NCI-H1436 (cell line): ENCODE measurements at regions not wholly inside any gene's neighbourhood (a gene's known extent, or its start where the extent isn't known, plus 50 kb on each side); places are given as distances from the start of the nearest gene placed in this dataset.
A peak's percentile ranks its signal among the peaks of the same experiment; 100 is the strongest.

ENCODE experiments used
- DNase-seq: peaks from one replicate; lab custom pipeline; 2025; lab: John Stamatoyannopoulos, UW

DNA sequence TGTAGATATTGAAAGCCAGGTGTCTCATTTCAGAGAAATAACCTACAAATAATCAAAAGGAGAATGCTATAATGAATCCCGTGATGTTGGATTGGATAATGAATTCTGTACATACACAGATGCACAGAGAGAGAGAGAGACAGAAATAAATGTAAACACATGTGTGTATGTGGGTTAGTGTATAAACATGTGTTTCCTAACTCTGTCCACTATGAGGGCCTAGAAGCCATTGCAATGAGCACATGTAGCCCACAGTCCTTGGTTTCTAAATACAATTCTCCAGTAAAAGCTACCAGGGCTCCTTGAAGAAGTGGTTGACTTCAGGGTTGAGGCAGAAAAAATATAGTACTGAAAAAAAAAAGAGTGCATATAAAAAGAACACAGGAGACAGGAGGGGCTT, 109.5 kb downstream of the INHBB start:
- DNase-seq, result no peak

DNA sequence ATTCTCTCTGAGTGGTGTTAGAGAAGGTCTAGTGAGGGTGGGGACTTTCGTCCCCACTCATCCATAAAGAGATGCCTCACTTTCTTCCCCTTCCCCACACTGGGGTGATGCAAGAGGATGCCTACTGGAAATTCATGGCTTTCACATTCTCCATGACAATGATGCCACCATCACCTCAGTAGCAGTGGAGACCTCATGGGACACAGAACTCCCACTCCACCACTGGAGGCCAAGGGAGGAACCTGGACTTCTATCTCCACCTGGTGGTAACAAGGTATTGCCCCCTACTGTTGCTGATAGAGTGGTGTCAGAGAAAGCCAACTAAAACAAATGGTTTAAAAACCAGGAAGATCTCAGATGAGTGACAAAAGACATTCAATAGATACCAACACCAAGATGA, 110.9 kb downstream of the INHBB start:
- no peak for DNase-seq

DNA sequence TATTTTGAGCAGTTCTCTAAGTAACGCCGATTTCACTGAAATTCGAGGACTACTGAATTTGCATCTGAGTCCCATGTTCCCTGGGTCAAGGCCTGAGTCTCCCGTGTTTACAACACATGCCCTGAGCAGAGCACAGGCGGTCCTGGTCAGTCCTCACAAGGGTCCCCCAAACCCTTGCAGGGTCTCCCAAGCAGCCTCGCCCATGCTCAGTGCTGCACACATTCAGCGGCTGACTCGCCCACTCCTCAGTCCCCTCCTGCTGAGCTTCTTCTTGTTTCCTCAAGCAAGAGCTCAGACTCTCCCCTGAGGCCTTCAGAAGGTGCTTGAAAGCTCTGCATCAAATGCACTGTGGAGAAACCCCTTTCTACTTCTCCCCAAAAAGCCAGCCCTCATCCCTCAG, 114.6 kb downstream of the INHBB start:
- DNase-seq, result no peak

DNA sequence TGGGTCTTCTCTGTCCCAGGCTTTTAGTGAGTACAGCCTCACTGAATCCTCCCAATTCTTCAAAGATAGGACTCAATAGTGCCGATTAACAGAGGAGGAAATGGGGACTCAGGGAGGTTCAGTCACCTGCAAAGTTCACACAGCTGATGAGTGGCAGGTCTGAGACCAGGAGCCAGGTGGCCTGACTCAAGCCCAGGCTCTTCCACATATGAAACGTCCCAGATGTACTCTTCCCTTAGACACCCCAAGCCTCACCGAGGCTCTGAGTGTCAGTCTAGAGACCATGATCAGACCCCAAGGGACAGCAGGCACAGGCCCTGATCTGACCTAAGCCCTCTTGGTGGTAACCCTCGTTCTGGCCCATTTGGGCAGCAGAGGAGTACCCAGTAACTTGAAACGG, 115.2 kb downstream of the INHBB start:
- no peak for DNase-seq

DNA sequence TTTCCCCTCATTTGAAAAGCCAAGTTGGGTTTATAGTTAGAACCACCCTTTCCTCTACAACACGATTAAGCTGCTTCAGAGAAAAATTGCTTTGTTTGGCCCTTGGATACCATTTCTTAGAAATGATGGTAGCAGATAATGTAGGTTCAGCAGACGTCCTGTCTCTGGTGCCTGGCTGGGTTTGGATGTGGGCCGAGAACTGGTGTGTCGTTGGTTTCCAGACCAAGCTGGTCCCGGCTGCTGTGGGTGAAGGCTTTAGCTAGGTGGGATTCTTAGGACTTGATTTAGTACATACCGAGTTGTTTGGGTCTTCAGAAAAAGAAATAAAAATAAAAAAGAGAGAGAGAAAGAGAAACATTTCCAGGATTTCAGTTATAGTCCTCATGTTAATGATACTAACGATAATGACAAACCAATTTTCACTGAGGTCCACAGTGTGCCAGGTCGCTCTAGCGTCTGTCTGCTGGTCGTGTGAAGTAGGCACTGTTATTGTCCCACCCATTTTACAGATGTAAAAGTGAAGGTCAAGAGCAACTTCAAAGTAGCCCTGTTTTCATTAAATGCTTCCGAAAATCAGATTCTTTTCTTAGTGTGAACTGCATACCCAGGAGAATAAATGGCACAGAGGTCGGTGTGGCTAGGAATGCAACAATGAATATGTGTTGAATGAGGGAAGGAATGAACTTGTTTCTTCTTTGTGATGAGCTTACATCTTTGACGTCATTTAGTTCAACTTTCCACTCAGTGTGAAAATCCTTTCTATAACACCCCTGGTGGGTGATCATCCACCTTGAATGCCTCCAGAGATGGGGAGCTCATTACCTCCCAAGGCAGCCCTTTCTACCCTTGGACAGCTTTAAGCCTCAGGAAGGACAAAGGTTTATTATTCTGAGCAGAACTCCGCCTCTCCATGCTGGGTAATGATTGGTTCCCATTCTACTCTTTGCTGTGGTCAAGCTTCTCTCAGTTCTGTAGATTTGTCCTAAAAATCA, 115.9 kb downstream of the INHBB start:
- no peak for DNase-seq

DNA sequence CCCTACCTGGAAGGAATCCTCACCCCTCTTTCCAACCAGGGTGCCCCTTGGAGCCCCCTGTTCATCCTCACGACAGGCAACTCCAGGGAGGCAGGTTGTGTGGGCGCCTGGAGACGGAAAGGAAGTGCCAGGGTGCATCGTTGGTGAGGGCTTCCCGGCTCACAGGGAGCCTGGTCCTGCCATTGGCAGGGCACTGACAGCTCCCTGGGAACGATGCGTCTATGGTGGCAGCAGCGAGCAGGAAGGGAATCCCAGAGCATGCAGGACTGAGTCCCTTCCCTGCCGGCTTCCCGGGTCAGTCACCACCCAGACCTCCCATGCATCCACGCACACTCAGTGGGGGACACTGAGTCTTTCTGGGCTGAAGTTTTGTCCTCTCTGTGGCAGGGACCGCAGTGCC, 117.6 kb downstream of the INHBB start:
- no peak for DNase-seq

DNA sequence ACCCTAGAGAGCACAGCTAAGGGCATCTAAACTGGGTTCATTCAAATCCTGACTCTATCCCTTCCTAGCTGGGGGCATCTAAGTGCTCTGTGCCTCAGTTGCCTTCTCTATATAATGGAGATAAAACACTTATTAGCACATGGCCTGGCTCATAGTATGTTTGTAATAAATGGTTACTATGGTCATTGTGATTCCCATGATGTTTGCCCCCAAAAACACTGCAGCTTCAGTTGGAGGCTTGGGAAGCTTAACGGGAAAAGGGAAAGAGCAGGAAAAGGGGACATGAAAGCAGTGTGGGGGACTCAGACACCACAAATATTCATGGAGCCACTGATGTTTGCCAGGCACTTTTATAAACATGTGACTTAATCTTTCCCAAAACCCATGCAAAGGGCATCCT, 118.1 kb downstream of the INHBB start:
- no peak for DNase-seq

DNA sequence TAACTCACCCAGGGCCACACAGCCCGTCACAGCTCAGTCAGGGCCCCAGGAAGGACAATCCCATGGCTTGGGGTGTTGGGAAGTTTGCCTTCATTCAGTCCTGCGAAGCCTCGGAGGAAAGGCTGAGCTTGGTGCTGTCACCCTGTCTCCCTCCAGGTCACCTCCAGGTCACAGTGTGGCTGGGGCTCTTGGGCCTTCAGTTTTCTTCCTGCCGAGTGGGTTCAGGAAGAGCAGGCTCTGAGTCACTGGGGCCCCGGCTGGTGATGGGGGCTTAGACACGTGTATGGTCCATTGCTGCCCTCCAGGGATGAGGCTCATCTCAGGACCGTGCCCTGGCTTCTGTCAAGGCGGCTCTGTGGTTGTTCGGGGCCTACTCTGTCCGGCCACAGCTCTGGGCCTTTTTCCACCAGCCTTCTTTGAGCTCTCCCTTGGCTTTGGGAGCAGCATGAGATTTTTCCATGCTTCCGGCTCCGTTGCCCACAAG, 118.6 kb downstream of the INHBB start:
- DNase-seq, result no peak

DNA sequence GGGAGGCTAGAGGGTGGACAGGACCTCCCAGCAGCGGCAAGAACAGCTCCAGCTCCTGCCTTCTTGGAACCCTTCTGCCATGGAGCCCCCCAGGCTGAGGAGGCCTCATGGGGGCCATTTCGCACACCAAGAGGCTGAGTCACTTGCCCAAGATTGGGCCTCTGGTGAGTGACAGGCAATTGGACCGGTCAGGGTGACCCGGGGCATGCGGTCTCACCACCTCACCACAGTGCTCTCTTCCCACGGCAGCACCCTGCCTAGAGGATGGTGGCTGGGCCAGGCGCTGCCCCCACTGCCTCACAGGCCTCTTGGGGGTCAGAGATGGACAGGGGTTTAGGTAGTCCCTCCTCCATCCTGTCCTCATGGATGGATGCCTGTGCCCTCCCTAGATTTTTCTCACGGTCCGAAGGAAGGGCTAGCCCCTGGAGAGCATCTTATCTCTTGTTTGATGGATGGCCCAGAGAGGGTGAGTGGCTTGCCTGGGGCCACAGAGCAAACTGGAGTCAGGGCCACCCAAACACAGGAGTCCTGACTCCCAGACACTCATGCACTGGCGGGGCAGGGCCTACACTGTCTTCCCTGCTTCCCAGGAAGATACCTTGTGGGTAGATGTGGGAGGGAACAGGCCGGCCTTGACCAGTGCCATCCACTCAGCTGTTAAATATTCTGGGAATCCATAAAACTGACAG, 119.2 kb downstream of the INHBB start:
- DNase-seq, result no peak

DNA sequence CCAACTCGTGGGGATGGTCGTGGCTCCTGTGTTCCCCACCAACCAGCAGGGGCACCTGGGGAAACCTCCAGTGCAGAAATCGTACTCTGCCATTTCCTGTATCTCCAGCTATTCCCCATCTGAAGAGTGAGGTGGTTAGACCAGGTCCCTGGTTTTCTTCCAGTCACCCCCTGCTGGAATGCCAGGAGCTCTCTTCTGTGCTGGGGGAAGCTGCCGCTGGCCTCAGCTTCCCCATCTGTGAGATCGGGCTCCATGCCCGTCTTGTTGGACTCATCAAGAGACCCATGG, 119.7 kb downstream of the INHBB start:
- DNase-seq, result no peak

DNA sequence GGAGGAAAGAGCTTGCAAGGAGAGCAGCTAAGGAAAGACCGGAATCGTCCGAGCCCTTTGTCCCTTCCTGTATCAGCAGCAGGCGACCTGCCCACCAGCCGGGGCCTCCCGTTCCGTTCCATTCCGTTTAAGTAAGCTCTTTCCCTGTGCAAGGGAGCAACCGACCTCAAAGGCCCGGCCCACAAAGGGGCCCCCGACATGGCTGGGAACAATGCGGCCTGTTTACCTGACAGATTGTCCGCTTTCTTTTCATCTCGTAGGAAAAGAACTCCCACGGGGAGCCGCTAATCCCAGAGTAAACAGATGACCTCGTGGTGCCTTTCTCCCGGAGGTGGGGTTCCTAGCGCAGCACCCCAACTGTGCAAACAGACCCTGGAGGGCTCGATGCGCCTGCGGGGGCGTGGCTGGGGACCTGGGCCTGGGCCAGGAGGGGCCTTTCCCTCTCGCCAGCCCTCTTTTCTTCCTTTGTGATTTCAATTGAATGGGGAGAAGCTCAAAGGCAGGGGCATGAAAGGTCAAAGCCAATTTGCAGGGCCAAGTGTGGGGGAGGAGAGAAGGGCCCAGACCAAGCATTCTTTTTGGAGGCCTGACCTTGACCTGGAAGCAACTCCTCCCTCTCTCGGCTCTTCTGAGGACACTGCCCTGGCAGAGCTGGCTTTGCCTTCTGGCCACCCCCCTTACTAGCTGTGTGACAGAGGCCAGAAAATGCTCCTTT, 120.2 kb downstream of the INHBB start:
- peak; percentile 22 for DNase-seq

DNA sequence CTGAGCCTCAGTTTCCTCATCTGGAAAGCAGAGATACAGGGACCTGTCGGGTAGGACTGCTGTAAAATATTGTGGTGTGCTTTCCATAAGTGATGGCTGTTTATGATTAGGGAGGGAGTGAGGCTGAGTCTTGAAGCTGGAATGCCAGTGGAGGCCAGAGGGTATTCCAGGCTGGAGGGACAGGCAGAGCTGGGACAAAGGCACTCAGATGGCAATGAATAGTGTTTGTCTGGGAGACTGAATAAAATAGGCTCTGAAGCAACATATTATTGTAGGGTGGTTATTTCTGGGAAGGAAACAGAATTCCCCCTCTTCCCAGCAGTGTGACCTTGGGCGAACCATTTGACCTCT, 120.7 kb downstream of the INHBB start:
- DNase-seq, result no peak

DNA sequence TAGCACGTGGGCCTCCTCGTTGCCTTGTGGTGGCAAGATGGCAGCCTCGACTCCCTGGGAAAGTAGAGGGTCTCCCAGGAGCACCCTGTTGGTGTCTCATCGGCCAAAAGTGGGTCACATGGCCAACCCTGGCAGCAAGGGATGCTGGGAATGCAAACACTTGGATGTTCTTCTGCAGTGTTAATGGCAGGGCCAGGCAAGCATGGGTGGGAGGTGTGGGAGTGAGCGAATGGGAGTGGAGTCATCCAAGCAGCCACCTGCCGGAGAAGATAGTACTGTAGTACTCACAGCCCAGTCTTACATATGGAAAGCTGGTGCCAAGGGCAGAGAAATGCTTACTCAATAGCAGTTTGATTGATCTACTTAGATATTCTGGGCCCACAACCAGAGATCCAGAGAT, 122.2 kb downstream of the INHBB start:
- no peak for DNase-seq

DNA sequence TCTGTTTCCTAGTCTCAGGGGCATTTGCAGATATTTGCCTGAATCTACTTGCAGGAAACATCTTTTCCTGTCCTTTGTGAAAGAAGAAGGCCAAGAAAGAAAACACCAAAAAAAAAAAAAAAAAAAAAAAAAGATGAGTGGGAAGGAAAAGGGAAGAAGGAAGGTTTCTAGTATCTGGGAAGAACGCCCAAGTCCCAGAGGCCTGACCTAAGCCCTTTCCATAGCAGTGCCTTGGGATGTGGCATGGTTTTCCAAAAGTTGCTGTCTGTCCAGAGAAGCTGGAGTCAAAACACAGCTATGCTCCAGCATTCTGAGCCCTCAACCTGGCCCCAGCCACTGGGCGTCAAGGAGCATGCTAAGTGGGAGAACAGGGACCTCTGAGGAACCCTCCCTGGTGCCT, 123.5 kb downstream of the INHBB start:
- DNase-seq, result no peak

DNA sequence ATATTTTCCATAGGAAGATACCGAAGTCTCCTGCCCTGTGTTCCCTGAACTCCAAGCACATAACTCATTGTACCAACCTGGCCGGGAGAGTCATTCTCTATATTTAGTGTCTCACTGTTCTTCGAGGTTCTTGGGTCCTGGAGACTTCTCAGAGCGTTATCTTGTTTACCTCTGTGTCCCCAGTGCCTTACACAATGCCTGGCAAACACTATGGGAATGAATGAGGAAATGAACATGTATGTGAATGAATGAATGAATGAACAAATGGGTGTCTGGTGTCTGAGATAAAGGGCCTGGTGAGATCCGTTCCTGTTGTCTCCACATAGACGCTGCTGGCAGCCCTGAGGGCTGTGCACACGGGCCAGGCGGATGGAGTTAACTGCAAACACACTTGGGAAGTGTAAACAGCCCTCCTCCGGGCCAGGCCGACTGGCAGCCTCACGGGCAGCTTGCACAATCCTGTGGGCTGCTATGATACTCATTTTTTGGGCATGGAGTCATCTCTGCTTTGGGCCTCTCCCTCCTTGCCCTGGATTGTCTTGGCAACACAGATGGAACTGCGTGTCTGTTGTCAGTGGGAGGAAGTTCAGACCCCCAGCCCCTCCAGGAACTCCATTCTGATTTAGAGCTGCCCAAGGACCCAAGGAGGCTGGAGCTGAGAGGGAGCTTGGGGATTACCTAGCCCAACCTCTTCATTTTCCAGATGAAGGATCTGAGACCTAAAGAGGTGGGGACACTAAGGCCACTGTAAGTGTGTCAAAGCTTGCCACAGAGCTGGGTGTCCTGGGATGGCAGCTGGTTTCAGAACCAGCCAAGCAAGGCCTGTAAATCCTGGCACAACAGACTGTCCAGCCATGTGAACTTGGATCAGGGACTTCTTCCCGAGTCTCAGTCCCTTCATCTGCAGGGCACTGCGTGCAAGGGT, 124.4 kb downstream of the INHBB start:
- DNase-seq, result no peak

DNA sequence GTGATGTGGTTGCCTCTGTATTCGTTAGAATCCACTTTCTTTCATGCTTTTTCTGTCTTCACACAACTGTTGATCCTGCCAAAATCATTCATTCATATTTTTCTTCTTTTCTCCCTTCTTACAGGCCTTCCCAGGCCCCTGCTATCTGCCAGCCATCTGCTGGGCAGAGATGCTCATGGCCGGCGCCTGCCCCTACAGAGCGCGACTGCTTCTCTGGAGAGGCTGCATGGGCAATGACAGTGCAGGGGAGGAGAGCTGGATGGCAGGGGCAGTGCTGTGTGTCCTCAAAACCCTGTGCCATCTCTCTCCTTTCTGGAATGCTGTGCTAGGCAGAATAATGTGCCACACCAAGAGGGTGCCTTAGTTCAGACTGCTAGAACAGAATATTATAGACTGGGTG, 125.2 kb downstream of the INHBB start:
- no peak for DNase-seq

DNA sequence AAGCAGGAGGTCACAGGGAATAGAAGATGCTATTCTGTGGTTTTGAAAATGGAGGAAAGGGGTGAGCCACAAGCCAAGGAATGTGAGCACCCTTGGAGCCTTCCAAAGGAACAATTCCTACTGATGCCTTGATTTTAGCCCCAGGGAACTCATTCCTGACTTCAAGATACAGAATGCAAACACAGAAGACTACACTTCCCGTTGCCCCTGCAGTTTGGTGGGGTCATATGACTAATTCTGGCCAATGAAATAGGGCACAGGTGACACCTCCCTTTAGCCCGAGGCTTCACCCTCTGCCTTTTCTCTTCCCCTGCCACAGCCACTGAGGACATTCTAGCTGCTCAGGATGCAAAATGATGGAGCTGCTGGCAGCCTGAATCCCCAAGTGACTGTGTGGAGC, 126.1 kb downstream of the INHBB start:
- no peak for DNase-seq

DNA sequence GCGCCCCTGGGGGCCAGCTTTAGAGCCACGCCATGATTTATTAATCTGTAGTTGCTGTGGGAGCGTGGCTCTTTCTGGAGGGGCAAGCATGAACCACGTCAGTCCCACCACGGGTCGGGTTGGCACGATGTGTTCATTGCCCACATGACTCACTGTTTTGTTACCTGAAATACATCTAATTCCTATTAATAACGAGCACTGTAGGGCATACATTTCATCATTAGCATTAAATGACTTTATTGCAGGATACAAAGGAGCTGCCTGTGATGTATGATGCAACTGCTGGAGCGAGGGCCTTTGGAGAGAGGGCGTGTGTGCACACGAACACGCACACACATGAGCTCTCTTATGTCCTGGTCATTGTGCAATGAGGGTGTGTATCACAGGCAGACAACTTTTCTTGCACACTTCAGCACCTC, 127.0 kb downstream of the INHBB start:
- DNase-seq, result no peak

DNA sequence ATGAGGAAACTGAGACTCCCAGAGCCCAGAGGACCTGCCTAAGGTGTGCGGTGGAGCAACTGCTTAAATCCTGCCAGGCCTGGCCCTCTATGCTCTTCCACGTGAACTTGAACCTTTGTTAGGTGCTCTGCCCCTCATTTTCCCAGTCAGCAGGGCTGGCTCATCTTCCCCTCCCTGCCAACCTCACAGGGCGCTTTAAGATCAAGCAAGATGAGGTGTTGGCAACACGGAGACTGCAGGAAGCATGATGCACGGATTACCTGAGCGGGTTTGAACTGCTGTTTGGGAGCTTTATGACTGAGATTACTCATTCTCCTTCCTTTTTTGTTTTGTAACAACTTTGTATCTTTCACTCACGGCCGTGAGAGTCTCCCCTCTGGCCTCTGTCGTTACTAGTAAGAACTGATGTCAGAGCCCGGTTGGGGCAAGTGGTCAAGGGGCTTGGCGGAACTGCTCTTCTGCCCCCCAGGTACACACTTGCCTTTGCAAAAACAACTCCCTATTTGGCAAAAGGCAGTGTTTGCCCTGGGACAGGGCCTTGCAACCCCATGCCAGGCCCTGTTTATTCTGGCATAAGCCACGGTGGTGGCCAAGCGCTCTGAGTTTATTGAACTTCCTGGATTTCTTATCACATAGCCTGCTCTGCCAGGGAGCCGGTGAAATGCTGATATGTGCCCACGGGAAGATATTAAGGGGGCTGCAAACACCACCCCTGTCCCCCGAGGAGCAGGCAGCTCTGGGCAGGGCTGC, 127.8 kb downstream of the INHBB start:
- no peak for DNase-seq

DNA sequence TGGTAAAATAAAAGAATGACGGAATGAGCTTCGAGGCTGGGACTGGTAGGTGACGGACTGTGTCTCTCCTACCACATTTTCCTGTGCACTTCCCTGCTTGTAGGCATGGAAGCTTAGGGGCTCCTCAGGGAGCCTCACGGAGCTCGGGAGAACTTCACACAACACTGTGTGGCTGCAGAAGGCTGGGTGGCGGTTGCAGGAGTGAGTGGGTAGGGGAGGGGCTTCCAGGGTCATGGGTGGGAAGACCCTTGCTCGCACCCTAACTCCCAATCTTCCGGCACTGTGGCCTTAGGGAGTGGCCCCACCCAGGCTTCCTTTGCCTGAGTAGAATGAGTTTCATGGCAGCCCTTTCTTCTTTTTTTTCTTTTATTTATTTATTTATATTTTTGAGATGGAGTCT, 128.6 kb downstream of the INHBB start:
- DNase-seq, result no peak

DNA sequence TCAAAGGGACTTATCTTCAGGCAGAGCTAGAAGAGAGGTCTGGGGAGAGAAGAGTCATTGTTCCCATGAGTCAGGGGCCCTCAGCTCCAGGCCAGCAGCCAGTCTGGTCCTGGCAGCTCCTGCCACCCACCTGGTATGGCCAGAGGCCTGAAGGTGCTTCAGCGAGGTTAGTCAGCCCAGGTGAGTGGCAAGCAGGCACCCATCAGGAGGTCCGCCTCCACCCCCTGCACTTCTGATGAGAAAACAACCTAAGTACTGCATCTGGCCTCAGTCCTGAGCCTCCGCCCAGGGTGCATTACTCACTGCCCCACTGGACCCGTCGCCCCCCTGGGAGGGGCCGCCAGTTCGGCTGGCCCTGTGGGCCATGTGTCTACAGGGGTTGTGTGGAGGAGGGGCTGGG, 130.2 kb downstream of the INHBB start:
- DNase-seq, result no peak
